T47D (cell line): ENCODE measurements at regions not wholly inside any gene's neighbourhood (a gene's known extent, or its start where the extent isn't known, plus 50 kb on each side); places are given as distances from the start of the nearest gene placed in this dataset.

ENCODE experiments used
- DNase-seq, 2 experiments: peaks; one replicate each; pipeline versions ENCODE4 v3.0.0 to v3.0.0-alpha.2; 2011 to 2012; ENCODE audit warnings: low read depth in 1 of 2, low spot score in 1 of 2
- JUND ChIP-seq: IDR thresholded peaks from 2 replicates; pipeline ENCODE4 v1.6.1; 2012; ENCODE audit warnings: low read depth
- in situ Hi-C: cut with HindIII; loops from 2 replicates; pipeline ENCODE4 v1.10.0; 2016; ENCODE audit warnings: low sequenced_read_pairs, low pct_unique_long_range_greater_than_20kb

DNA sequence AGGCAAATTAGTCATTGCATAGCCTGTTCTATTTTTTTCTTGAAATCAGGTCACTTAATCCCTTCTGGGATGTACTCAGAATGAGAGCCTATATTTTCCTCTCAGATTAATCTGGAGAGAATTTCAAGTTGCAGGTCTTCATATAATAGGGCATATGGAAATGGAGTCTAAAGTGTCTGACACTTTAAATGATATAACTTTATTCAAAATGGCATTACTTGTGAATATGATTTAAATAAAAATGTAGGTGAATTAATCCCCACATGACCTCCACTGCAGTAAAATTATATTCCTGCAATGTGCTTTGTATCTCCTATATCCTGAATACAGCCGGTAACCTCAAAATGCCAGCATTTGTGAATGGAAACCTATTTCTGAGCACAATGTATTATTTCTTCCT, 172.5 kb upstream of the BTBD3 start:
- in situ Hi-C loops, result no loop called here

DNA sequence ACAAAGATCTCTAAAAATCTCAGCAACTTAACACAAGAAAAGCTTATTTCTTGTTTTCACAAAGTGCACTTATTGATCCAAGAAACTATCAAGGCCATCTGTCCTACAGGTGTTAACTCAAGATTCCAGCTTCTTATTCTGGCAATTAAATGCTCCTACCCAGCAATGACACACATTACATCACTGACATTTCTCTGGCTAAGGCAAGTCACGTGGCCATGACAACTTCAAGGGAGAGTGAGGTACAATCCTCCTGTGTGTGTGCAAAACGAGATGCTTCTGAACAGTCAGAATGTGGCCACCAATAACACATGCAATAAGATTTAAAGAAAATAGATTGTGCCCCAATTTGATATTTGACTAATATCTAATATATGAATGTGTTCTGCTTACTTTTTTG, 169.3 kb upstream of the BTBD3 start:
- in situ Hi-C loops, result no loop called here
- TF ChIP-seq JUND, result no peak
- DNase-seq, result no peak

More for the DNA sequence above, 172.5 kb upstream of the BTBD3 start:
- no peak for DNase-seq
- TF ChIP-seq JUND, result no peak

DNA sequence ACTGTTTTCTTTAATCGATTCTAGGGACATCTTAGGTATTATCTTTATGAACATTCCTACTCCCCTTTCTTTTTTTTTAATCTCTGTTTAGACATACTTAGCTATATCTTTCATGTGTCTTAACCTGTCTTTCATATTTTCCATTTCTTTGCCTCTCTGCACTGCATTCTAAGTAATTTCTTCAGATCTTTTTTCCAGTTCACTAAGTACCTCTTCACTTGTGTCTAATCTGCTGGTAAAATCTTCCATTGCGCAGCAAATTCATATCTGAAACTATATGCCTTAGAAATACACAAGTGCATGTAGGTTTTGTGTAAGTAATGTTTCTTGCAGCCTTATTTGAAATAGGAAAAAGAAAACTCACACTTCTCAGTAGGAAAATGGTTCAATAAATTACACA, 165.4 kb upstream of the BTBD3 start:
- DNase-seq, result no peak
- TF ChIP-seq JUND, result no peak
- in situ Hi-C loops, result no loop called here

DNA sequence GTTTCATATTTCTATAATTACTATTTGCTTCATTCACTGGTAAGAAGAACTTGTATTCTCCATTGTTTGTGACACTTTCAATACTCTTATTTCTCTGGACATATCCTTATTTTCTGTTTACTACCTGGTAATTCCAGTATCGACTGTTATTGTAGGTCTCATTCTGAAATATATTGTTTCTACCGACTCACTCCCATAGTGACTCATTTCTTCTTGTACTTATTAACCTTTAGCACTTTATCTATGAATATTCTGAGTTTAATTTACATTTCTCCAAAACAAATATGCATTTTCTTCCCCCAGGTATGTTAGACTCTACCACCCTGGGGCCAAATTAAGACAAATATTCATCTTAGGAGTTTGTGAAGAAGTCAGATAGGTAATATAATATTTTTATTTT, 164.5 kb upstream of the BTBD3 start:
- no peak for TF ChIP-seq JUND
- in situ Hi-C loops, result no loop called here
- DNase-seq, result no peak

DNA sequence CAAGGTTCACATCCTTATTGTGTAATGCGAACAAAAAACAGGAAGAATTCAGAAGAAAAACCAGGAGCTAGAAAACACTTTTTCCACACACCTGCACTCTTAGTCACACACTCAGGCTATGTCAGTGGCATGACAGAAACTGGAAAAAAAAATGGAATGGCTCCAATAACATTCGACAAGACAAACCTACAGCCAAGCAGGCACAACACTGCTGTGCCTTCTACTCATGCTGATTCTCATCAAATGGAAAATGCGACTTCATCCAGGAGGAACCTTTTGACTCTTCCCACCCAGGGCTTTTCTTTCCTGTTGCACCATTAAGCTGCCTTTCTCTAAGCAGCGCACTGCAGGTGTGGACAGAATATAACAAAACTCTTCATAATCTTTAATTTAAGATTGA, 163.2 kb upstream of the BTBD3 start:
- TF ChIP-seq JUND, result no peak
- no peak for DNase-seq
- in situ Hi-C loops, result no loop called here

DNA sequence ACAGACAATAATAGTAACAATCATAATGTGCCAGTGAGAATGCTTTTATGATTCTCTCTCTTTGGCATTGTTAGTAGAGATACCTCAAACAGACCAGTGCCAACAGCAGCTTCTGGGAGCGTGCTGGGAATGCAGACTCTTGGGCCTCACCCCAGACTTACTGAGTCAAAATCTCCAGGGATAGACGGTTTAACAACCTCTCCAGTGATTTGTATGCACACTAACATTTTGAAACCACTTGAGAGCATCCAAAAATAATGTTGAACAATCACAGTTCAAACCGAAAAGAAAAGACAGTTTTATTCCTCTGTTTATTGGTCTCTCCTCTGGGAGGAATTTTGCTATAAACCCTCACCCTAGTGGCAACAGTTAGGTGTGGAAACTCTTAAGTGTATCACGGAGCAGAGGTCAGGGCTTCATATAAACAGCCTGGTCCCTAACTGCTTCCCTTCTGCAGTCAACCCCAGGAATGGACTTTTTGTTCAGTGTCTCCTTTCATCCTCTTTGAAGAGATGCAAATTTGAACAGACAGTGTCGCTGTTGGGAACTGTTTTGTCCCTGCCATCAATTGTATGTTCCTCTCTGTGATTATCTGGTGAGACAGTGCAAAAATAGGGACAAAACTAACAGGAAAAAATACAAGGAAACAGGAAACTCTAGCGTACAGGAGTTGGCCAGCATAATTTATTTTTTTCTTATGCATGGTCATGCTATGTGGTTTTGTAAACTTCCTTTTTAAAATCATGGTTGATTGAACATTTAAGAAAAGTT, 162.4 kb upstream of the BTBD3 start:
- in situ Hi-C loops, result no loop called here
- peak in 1 of 2 experiments; percentile 27 for DNase-seq
- no peak for TF ChIP-seq JUND

DNA sequence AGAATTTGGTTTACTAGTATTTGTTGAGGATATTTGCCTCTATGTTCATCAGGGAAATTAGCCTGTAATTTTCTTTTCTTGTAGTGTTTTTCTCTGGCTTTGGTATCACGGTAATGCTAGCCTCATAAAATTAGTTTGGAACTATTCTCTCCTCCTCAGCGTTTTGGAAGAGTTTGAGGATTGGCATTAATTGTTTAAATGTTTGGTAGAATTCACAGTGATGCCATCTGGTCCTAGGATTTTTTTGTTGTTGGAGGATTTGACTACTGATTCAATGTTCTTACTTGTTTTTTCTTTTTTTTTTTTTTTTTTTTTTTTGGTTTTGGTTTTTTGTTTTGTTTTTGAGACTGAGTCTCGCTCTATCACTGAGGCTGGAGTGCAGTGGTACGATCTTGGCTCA, 156.2 kb upstream of the BTBD3 start:
- no peak for DNase-seq
- no peak for TF ChIP-seq JUND
- in situ Hi-C loops, result no loop called here

DNA sequence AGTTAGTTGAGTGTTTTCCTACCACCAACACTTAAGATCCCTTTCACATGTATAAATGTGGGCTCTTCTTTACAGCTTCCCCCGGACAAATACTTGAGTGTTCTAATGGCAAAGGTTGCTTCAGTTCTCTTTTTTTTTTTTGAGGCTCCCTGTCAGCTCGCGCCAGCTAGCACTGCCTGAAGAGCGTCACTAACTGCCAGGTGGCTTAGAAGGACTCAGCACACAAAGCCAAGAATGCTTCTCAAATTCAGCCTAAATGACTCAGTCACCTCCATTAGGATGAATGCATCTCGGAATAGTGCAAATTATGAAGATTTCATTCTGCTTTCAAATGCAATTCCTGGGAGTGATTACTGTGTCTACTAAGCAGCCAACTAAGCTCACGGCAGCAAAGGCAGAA, 150.7 kb upstream of the BTBD3 start:
- no peak for TF ChIP-seq JUND
- DNase-seq, result no peak
- in situ Hi-C loops, result no loop called here

DNA sequence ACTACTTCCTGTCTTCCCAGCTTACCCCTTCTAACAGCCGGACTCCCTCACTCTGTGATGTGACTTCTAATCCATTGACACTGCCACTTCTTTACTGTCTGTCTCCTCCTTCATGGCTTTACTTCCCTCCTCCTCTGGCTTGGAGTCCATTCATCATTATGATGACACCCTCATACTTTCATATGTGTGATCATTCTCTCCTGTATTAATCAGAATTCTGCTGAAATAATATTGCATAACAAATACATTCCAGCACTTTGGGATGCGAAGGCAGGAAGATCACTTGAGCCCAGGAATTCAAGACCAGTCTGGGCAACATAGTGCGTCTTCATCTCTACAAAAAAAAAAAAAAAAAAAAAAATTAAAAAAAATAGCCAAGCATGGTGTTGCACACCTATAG, 147.9 kb upstream of the BTBD3 start:
- no peak for DNase-seq
- in situ Hi-C loops, result no loop called here
- TF ChIP-seq JUND, result no peak

DNA sequence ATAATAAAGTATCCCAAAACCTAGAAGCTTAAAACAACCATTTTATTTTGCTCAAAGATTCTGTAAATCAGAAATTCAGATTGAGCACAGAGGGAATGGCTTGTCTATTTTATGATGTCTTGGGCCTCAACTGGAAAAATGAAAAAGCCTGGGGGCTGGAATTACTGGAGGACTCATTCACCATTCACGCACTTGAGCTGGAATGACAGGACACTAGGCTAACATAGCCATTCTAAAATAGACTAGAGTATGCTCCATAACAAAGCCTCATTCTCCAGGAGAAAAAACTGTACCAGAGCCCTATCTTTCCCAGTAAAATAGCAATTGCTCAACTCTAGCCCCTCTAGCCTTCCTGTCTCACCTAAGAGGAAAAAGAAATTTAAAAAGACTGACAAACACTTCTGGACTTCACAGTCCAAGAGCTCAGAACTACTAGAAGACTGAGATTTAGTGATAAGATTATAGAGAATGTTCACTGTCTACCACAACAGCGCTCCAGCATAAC, 145.4 kb upstream of the BTBD3 start:
- DNase-seq, result no peak
- no peak for TF ChIP-seq JUND
- in situ Hi-C loops, result no loop called here

DNA sequence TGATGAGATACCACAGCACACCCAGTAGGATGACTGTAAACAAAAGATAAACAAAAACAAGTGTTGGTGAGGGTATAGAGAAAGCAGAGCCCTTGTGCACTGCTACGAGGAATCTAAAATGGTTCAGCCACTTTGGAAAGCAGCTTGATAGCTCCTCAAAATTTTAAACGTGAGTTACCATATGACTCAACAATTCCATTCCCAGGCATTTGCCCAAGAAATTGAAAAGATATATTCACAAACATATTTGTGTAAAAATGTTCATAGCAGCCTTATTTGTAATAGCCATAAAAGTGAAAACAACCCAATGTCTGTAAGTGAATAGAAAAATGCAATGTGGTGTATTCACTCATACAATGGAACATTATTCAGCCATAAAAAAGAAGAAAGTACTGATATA, 141.0 kb upstream of the BTBD3 start:
- no peak for TF ChIP-seq JUND
- in situ Hi-C loops, result no loop called here
- no peak for DNase-seq

DNA sequence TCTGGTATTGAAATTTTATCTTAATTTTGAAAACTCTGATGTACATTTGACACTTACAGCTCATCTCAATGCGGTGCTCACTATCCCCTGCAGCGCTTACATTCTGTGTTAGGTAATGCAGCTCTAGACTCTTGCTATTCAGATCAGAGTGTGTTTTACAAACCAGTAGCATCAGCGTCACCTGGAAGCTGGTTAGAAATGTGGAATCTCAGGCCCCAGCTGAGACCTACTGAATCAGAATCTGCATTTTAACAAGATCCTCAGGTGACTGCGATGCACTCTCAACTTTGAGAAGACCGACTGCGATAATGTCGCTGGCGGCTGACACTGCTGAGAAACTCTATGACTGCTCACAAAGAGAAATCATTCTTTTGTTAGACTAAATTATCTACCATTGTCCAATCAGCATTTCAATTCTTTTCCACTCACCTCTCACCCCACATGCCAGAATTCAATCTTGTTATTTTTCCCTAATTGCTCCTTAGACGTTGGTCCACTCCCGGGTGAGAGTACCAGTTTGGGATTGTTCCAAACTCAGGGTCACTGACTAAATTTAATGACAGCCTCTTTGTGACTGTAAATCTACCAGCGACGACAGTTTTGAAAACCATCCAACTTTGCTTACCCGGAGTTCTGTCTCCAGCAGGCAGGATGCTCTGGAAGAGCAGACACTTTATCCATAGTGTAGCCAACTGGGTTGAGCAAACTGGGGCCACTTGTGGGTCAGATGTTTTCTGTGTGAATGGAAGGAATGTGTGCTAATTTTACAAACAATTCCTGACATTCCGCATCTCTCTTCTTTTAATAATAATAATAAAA, 140.1 kb upstream of the BTBD3 start:
- DNase-seq, result no peak
- in situ Hi-C loops, result no loop called here
- TF ChIP-seq JUND, result no peak

DNA sequence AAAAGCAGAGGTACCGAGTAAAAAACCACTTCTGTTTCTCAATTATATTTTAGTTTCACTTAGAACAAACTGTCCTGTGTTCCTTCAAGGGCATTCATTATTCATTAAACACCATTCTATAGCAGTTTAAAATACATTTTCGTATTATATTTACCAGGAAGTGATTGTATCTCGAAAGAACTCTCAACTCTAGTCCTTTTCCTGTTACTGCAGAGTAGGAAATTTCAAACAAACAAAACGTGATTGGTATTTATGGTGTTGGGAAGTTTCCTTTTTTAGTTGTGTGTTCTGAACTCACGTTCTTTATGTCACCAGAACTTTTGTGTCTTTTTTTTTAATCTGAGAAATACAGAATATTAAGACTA, 139.5 kb upstream of the BTBD3 start:
- TF ChIP-seq JUND, result no peak
- in situ Hi-C loops, result no loop called here

More for the DNA sequence above, 139.5 kb upstream of the BTBD3 start:
- no peak for DNase-seq
